ENCODE measurements at regions not wholly inside any gene's neighbourhood (a gene's known extent, or its start where the extent isn't known, plus 50 kb on each side); places are given as distances from the start of the nearest gene placed in this dataset.

GRCh38 chr2:589281-590130 lies 87.7 kb downstream of the TMEM18 start:
- Histone ChIP-seq H2BK12ac (ENCODE audit: low read depth, low read length) (no peak overlapping the region), H3K27ac (ENCODE audit: low read depth, low read length) (no peak overlapping the region), H3K79me2 (ENCODE audit: control insufficient read depth in 1 of 2, insufficient read depth in 2 of 2, low read length in 2 of 2) (no peaks in the 10 kb centered on the region), H3K9me3 (ENCODE audit: insufficient read depth in 2 of 2, low read depth in 1 of 2, low read length in 1 of 2) (no peaks in the 10 kb centered on the region; a peak in 1 of 4 replicates), H2BK120ac (replicated peaks; ENCODE audit: low read depth, low read length) (no peak overlapping the region), H3K4me1 (replicated peaks in 1 of 4; ENCODE audit: control insufficient read depth in 3 of 4, insufficient read depth in 4 of 4, low read length in 3 of 4) (no peaks in the 10 kb centered on the region; a peak in 1 of 7 replicates), H3K56ac (replicated peaks; ENCODE audit: insufficient read length, low read depth, low read length) (no peak overlapping the region), H4K91ac (replicated peaks; ENCODE audit: insufficient read length, low read length) (no peak overlapping the region), H2BK15ac (ENCODE audit: low read length) (no peak overlapping the region), H3K27me3 (replicated peaks in 1 of 4; ENCODE audit: control insufficient read depth in 3 of 4, extremely low read depth in 1 of 4, insufficient read depth in 3 of 4, low read length in 3 of 4) (no peaks in the 10 kb centered on the region), H3K4ac (replicated peaks; ENCODE audit: insufficient read length, low read depth, low read length) (no peak overlapping the region), H3K79me1 (ENCODE audit: low read depth, low read length) (no peaks in the 10 kb centered on the region), H3K4me3 (ENCODE audit: extremely low read depth in 1 of 4, insufficient read depth in 2 of 4, low read depth in 3 of 4, low read length in 4 of 4) (no peak overlapping the region), H3K23ac (ENCODE audit: insufficient read length) (no peak overlapping the region), H4K8ac (ENCODE audit: extremely low read depth, insufficient read depth, low read length) (no peak overlapping the region), H3K9ac (replicated peaks in 1 of 4; ENCODE audit: extremely low read depth in 1 of 4, low read depth in 3 of 4, low read length in 3 of 4) (no peak overlapping the region), H4K5ac (ENCODE audit: insufficient read length, low read depth, low read length) (no peak overlapping the region), H3K18ac (ENCODE audit: extremely low read depth, low read length) (no peak overlapping the region), H2BK20ac (ENCODE audit: low read length) (no peak overlapping the region), H2AK5ac (ENCODE audit: low read depth, low read length) (no peak overlapping the region), H3K14ac (ENCODE audit: insufficient read length) (no peak overlapping the region), H3K23me2 (ENCODE audit: low read depth, low read length) (no peaks in the 10 kb centered on the region), H2BK5ac (ENCODE audit: low read depth, low read length) (no peak overlapping the region), H3K4me2 (ENCODE audit: insufficient read depth in 1 of 2, low read depth in 2 of 2, low read length in 2 of 2) (no peak overlapping the region), H4K20me1 (replicated peaks in 1 of 2; ENCODE audit: control insufficient read depth in 1 of 2, insufficient read depth in 2 of 2, low read length in 2 of 2) (no peaks in the 10 kb centered on the region), H3K36me3 (ENCODE audit: control insufficient read depth in 2 of 4, insufficient read depth in 4 of 4, low read length in 3 of 4) (no peaks in the 10 kb centered on the region), H2AFZ (ENCODE audit: low read length) (no peak overlapping the region)
- TF ChIP-seq POU5F1 (IDR thresholded peaks at IDR 0.05; ENCODE audit: low read depth, low read length) (no peak), TEAD4 (IDR thresholded peaks at IDR 0.05; ENCODE audit: low read depth, low read length) (peak; percentile 50; the same call in 1 of the 2 replicates)
- FAIRE-seq (no peak), DNase-seq (ENCODE audit: low read depth in 1 of 2, low spot score in 2 of 2) (peak in 1 of 2 experiments; percentile 39)
- POLR2A ChIA-PET (ENCODE audit: partially characterized antibody) = no interaction called here
- WGBS, 2 experiments (ENCODE audit: extremely low coverage in 1 of 2, insufficient coverage in 1 of 2, insufficient read length in 1 of 2, insufficient replicate concordance in 2 of 2, low coverage in 1 of 2, low lambda C conversion rate in 2 of 2, missing lambda C conversion rate in 1 of 2) = 83% methylated on average over 10 of the region's 10 CpGs; no CpG with 5 or more reads in 1 of the 2 experiments
- CTCF ChIA-PET (ENCODE audit: partially characterized antibody) = interaction anchor here (1.0 kb wide), 1 partner anchor 13 kb away, joined by 4 read pairs; no protein-coding TSS in a partner anchor
